Osteoblast (primary cell): ENCODE measurements at regions not wholly inside any gene's neighbourhood (a gene's known extent, or its start where the extent isn't known, plus 50 kb on each side); places are given as distances from the start of the nearest gene placed in this dataset.

Experiments
- DNase-seq: peaks from one replicate; pipeline ENCODE4 v3.0.0; 2011; ENCODE audit warnings: low spot score, mixed read lengths; ENCODE audit not compliant: insufficient read length; ENCODE audit errors: missing footprints
- H2AFZ ChIP-seq: 2 replicates; pipeline ENCODE4 v1.6.0; 2011; ENCODE audit warnings: mild to moderate bottlenecking, low read length
- H3K27ac ChIP-seq: 2 replicates; pipeline ENCODE4 v1.5.1; 2011; ENCODE audit warnings: mild to moderate bottlenecking, low read depth, low read length, moderate library complexity
- H3K27me3 ChIP-seq: 2 replicates; pipeline ENCODE4 v1.6.0; 2012; ENCODE audit warnings: mild to moderate bottlenecking, control low read depth, inconsistent platforms, low read length, moderate library complexity; ENCODE audit not compliant: insufficient read depth
- H3K36me3 ChIP-seq: 2 replicates; pipeline ENCODE4 v1.5.1; 2011; ENCODE audit warnings: mild to moderate bottlenecking, low read length, control low read depth, moderate library complexity; ENCODE audit not compliant: insufficient read depth
- H3K4me1 ChIP-seq: 2 replicates; pipeline ENCODE4 v1.5.1; 2011; ENCODE audit warnings: mild to moderate bottlenecking, low read length, control low read depth, moderate library complexity; ENCODE audit not compliant: insufficient read depth
- H3K4me2 ChIP-seq: 2 replicates; pipeline ENCODE4 v1.6.0; 2011; ENCODE audit warnings: mild to moderate bottlenecking, low read length; ENCODE audit not compliant: insufficient read depth
- H3K4me3 ChIP-seq: fragments of 200-600 bp; sonication (generic); 3 replicates; pipeline ENCODE4 v1.5.1; 2012; ENCODE audit warnings: mild to moderate bottlenecking, low read length, inconsistent platforms; ENCODE audit not compliant: insufficient read depth
- H3K79me2 ChIP-seq: 2 replicates; pipeline ENCODE4 v1.6.0; 2012; ENCODE audit warnings: mild to moderate bottlenecking, low read length, control low read depth, inconsistent platforms; ENCODE audit not compliant: insufficient read depth
- H3K9me3 ChIP-seq: 2 replicates; pipeline ENCODE4 v1.5.1; 2011; ENCODE audit warnings: low read depth, low read length, control low read depth
- H4K20me1 ChIP-seq: 2 replicates; pipeline ENCODE4 v1.6.0; 2012; ENCODE audit warnings: mild to moderate bottlenecking, low read length, control low read depth; ENCODE audit not compliant: insufficient read depth
- TF ChIP-seq, protein P1 (sequence below): IDR thresholded peaks from 2 replicates; pipeline ENCODE4 v1.5.1; 2011; ENCODE audit warnings: mild to moderate bottlenecking, low read depth, low read length, moderate library complexity; ENCODE audit errors: extremely low read depth

DNA sequence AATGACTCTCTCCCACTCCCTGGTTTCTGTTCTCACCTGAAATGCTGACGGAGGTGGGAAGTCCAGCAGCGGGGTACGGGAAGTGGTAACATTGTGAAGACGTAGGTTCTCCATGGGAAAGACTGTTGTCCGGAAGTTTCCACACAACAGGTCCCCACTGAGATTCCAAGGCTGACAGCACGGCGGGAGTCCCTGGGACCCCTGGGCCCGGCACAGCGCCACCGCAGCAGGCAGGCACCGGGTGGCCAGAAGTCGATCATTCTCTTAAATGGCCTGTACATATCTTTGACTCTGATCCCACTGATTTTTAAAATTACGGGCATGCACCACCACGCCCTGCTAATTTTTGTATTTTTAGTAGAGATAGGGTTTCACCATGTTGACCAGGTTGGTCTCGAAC lies 201.0 kb upstream of the SALL3 start:
- TF ChIP-seq, protein P1, sequence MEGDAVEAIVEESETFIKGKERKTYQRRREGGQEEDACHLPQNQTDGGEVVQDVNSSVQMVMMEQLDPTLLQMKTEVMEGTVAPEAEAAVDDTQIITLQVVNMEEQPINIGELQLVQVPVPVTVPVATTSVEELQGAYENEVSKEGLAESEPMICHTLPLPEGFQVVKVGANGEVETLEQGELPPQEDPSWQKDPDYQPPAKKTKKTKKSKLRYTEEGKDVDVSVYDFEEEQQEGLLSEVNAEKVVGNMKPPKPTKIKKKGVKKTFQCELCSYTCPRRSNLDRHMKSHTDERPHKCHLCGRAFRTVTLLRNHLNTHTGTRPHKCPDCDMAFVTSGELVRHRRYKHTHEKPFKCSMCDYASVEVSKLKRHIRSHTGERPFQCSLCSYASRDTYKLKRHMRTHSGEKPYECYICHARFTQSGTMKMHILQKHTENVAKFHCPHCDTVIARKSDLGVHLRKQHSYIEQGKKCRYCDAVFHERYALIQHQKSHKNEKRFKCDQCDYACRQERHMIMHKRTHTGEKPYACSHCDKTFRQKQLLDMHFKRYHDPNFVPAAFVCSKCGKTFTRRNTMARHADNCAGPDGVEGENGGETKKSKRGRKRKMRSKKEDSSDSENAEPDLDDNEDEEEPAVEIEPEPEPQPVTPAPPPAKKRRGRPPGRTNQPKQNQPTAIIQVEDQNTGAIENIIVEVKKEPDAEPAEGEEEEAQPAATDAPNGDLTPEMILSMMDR = no peak
- H3K27ac ChIP-seq = no peak overlapping the region
- H3K36me3 ChIP-seq = no peaks in the 10 kb centered on the region
- no peaks in the 10 kb centered on the region for H3K79me2 ChIP-seq
- no peak overlapping the region for H3K4me2 ChIP-seq
- H3K4me3 ChIP-seq = no peak overlapping the region
- no peaks in the 10 kb centered on the region for H4K20me1 ChIP-seq
- no peak overlapping the region for H2AFZ ChIP-seq
- no peaks in the 10 kb centered on the region for H3K9me3 ChIP-seq
- peak; percentile 37 for DNase-seq
- H3K27me3 ChIP-seq = no peaks in the 10 kb centered on the region
- no peaks in the 10 kb centered on the region for H3K4me1 ChIP-seq

DNA sequence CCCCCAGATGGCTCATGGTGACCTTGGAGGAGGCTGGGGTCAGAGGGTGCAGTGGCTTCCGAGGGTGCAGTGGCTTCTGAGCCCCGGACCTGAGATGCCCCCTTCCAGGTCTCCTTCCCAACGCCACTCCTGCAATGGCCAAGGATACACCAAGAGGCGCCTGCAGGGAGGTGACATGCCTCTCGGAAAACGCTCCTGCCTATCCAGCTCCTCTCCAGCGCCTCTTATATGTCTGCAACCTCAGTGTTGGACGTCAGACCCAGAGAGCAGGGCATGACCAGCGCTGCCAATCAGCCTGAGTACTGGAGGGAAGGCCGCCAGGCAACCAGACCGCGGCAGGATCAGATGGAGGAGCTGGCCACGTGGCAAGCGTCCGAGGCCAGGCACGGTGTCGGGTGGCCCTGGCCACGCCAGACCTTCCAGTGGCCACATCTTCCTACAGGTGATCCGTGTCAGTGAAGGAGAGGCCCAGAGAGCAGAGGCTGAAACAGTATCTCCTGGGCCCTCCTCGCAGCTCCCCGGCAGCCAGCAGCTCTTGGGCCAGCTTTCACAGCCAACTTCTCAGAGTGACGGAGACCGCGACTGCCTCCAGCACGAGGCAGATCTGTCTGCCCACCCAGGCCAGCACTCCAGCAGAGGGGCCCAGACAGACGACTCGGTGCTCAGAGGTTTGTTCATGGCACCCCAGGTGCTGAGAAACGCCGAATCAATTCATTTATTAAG lies 199.5 kb upstream of the SALL3 start:
- no peaks in the 10 kb centered on the region for H3K79me2 ChIP-seq
- no peak overlapping the region for H3K4me2 ChIP-seq
- TF ChIP-seq, protein P1 = no peak
- H3K9me3 ChIP-seq = no peaks in the 10 kb centered on the region
- H3K27me3 ChIP-seq = no peaks in the 10 kb centered on the region
- H2AFZ ChIP-seq = no peak overlapping the region
- no peaks in the 10 kb centered on the region for H4K20me1 ChIP-seq
- no peaks in the 10 kb centered on the region for H3K36me3 ChIP-seq
- no peak overlapping the region for H3K27ac ChIP-seq
- DNase-seq = peak; percentile 49
- H3K4me3 ChIP-seq = no peak overlapping the region
- no peaks in the 10 kb centered on the region for H3K4me1 ChIP-seq

- no peak overlapping the region for H2AFZ ChIP-seq
- H3K4me2 ChIP-seq = no peak overlapping the region
- peak; percentile 53 for DNase-seq
- H3K4me3 ChIP-seq = no peak overlapping the region
- no peaks in the 10 kb centered on the region for H3K36me3 ChIP-seq
- no peaks in the 10 kb centered on the region for H4K20me1 ChIP-seq
- H3K27ac ChIP-seq = no peak overlapping the region
- H3K79me2 ChIP-seq = no peaks in the 10 kb centered on the region
- no peaks in the 10 kb centered on the region for H3K9me3 ChIP-seq
- TF ChIP-seq, protein P1 = no peak
- H3K27me3 ChIP-seq = no peaks in the 10 kb centered on the region
- H3K4me1 ChIP-seq = no peaks in the 10 kb centered on the region
Observed at GRCh38 chr18:78780719-78781600, 198.7 kb upstream of the SALL3 start.

GRCh38 chr18:78781601-78781960 lies 198.0 kb upstream of the SALL3 start:
- Histone ChIP-seq H3K36me3 (no peaks in the 10 kb centered on the region), H3K4me2 (no peak overlapping the region), H3K4me1 (no peaks in the 10 kb centered on the region), H3K4me3 (no peak overlapping the region), H3K79me2 (no peaks in the 10 kb centered on the region), H3K27ac (no peak overlapping the region), H2AFZ (no peak overlapping the region), H3K27me3 (no peaks in the 10 kb centered on the region), H4K20me1 (no peaks in the 10 kb centered on the region), H3K9me3 (no peaks in the 10 kb centered on the region)
- TF ChIP-seq, protein P1 = no peak
- DNase-seq = peak; percentile 57
